Limb (tissue), 2 donors: ENCODE measurements at regions not wholly inside any gene's neighbourhood (a gene's known extent, or its start where the extent isn't known, plus 50 kb on each side); places are given as distances from the start of the nearest gene placed in this dataset.

Experiments used
- DNase-seq, 2 donors: peaks; one replicate each; pipeline ENCODE4 v3.0.0-alpha.2; 2016; ENCODE audit errors: extremely low spot score in 2 of 2

GRCh38 chr20:22407237-22408193 is 176.9 kb downstream of the FOXA2 start:
- DNase-seq: no peak

- no peak for DNase-seq
These were observed 179.8 kb downstream of the FOXA2 start for GRCh38 chr20:22404419-22405170.

GRCh38 chr20:22403632-22404361 is 180.6 kb downstream of the FOXA2 start:
- no peak for DNase-seq

- DNase-seq: no peak
These were observed 181.2 kb downstream of the FOXA2 start for GRCh38 chr20:22403022-22403631.

GRCh38 chr20:22402550-22402949 is 181.8 kb downstream of the FOXA2 start:
- DNase-seq: no peak

- no peak for DNase-seq
These were observed 183.9 kb downstream of the FOXA2 start for GRCh38 chr20:22400440-22400839.

- no peak for DNase-seq
These were observed 189.8 kb downstream of the FOXA2 start for GRCh38 chr20:22394583-22394982.

GRCh38 chr20:22390543-22390903 is 193.8 kb downstream of the FOXA2 start:
- no peak for DNase-seq

GRCh38 chr20:22389836-22390542 is 194.4 kb downstream of the FOXA2 start:
- no peak for DNase-seq

- DNase-seq: no peak
These were observed 196.9 kb downstream of the FOXA2 start for GRCh38 chr20:22387452-22387851.

- no peak for DNase-seq
These were observed 198.1 kb downstream of the FOXA2 start for GRCh38 chr20:22386306-22386623.

GRCh38 chr20:22385602-22386305 is 198.6 kb downstream of the FOXA2 start:
- no peak for DNase-seq

- no peak for DNase-seq
These were observed 199.4 kb downstream of the FOXA2 start for GRCh38 chr20:22384978-22385377.

GRCh38 chr20:22383156-22383555 is 201.2 kb downstream of the FOXA2 start:
- no peak for DNase-seq

- DNase-seq: no peak
These were observed 201.6 kb downstream of the FOXA2 start for GRCh38 chr20:22382742-22383141.

GRCh38 chr20:22381812-22382416 is 202.5 kb downstream of the FOXA2 start:
- no peak for DNase-seq

- DNase-seq: no peak
These were observed 204.9 kb downstream of the FOXA2 start for GRCh38 chr20:22379472-22379871.

GRCh38 chr20:22374678-22375590 is 209.4 kb downstream of the FOXA2 start:
- no peak for DNase-seq

- DNase-seq: no peak
These were observed 210.3 kb downstream of the FOXA2 start for GRCh38 chr20:22374066-22374465.
